Stimulated activated CD8-positive, alpha-beta memory T cell treated with anti-CD3 and anti-CD28 coated beads, Interleukin-7, amount 100 ng/mL, for 48 hours (primary cell): ENCODE measurements at regions not wholly inside any gene's neighbourhood (a gene's known extent, or its start where the extent isn't known, plus 50 kb on each side); places are given as distances from the start of the nearest gene placed in this dataset.
A peak's percentile ranks its signal among the peaks of the same experiment; 100 is the strongest.

Experiments used
- DNase-seq, 2 donors: peaks; one replicate each; pipeline ENCODE4 v3.0.0-alpha.2; 2020; ENCODE audit warnings: low read depth in 1 of 2; ENCODE audit errors: extremely low read depth in 1 of 2

DNA sequence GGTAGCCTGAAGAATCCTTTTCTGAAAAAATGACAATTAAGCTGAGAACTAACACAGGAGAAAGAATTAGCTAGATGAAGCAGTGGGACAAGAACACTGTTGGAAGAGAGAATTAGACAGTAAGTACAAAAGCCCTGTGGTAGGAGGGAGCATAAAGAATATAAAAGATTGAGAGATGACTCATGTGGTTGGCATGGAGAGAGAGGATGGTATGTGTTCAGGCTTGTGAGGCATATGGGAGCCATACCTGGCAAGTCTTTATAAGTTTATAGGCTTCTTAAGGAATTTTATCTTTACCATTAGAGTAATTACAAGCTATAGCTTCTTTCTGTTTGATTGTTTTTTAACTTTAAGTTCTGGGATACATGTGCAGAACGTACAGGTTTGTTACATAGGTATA, 325.0 kb downstream of the ARL6IP6 start:
- no peak for DNase-seq

DNA sequence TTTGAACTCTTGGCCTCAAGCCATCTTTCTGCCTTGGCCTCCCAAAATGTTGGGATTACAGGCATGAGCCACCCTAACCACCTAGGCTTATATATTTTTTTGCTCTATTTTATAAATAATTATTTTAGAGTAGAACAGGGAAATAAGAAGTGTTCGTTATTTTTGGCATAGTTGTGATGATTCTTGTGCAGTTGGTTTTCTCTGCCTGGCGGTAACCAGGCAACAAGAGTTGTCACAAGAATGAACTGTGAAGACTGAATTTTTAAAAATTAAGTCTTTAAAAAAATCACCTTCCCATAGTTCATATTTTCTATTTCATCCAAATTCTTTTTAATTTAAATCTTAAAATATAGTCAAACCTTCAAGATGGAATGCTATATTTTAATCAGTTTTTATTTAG, 310.2 kb downstream of the ARL6IP6 start:
- DNase-seq = no peak

DNA sequence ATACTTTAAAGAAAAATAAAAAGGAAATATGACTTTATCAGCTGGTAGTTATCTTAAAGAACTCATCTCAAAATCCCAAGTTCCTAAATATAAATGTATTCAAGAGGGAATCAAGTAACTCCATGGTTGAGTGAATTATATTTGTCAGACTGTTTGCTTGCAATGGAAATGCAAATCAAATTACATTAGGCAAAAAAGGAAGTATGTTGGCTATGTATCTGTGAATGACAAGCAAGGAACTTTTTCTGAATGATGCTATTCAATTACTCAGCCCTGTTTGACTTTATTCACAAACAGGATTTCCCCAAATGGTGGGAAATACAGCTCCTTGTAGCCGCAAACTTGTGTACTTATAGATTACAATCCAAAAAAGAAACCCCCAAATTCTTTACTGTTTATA, 309.1 kb downstream of the ARL6IP6 start:
- DNase-seq = no peak

DNA sequence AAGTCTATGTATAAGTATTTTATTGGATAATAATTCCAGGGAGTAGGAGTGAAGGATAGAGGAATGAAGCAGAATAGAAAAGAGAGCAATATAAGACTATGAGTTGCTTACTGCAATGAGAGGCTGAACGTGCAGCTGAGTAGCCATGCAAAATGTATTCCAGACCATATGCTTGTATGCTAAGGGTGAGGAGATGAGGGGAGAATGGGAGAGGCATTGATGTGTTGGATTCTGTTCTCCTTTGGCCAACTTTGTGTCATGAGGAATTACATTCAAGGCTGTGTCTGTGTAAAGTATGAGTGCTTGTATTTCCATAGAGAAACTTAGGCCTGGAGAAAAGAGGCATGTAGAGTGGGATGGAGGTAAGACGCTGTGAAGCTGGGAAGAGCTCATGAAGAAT, 301.8 kb downstream of the ARL6IP6 start:
- no peak for DNase-seq

- no peak for DNase-seq
These were observed 286.8 kb downstream of the ARL6IP6 start for GRCh38 chr2:153005071-153005730.

DNA sequence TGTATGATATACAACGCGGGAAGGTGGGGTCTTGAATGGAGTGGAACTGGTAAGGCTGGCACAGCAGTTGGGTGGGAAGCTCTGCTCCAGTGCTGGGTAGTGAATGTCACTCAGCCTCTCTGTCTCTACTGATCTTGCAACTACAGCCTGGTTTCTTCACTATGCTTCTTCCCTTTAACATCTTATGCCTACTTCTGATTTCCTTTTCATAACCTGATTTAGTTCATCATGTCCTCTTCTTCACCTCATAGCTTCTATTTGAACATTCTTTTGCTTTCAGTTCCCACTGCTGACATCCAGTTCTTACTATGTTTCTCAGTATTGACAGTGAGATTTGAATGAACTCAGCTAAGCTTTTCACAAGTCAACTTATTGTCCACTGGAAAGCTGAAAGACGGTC, 286.2 kb downstream of the ARL6IP6 start:
- DNase-seq = no peak

DNA sequence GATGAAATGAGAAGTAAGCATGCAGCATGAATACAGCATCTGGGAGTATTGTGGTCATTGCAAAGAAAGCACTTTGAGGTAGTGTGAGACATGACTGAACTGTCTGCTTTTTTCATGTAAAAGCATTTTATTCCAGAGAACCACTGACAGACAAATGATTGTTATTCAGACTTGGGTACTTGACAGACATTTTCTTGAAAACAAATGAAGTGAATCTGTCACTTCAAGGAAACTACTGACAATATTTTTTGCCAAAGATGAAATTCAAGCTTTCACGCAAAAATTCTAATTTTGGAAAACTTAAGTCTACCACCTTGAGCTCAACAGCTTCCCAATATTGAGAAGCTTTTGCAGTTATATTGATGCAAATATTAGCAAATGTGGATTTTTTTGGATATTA, 255.7 kb downstream of the ARL6IP6 start:
- DNase-seq = no peak

GRCh38 chr2:152971685-152972084, 253.3 kb downstream of the ARL6IP6 start:
- no peak for DNase-seq

GRCh38 chr2:152962446-152962845, 244.0 kb downstream of the ARL6IP6 start:
- DNase-seq = no peak

- no peak for DNase-seq
These were observed 242.9 kb downstream of the ARL6IP6 start for GRCh38 chr2:152961351-152961750.

- DNase-seq = no peak
These were observed 231.7 kb downstream of the ARL6IP6 start for GRCh38 chr2:152950126-152950525.

- DNase-seq = no peak
These were observed 225.7 kb downstream of the ARL6IP6 start for GRCh38 chr2:152944099-152944498.

DNA sequence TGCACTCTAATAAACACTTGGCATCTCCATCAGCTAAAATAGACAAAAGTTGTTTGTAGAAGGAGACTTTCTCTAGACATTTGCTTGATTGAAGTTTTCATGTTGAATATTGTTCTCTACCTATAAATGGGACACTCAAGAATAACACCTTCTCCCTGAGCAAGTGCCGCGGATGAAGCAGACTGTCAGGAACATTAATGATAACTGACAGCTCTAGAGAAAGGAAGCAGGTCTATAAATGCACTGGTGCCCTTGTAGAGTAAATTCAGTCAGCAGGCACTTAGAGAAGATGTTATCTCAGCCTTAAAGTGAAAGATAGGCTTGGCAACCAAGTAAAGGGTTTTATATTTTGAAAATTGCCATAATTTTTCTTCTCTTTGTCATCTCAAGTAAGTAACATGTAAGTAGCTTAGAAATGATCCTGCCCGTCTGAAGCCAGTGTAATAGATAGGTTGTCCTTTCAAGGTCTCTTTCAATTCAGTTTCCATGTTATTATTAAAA, 224.6 kb downstream of the ARL6IP6 start:
- DNase-seq = no peak

- no peak for DNase-seq
These were observed 212.1 kb downstream of the ARL6IP6 start for GRCh38 chr2:152930501-152930900.

- no peak for DNase-seq
These were observed 211.2 kb downstream of the ARL6IP6 start for GRCh38 chr2:152929628-152930027.

DNA sequence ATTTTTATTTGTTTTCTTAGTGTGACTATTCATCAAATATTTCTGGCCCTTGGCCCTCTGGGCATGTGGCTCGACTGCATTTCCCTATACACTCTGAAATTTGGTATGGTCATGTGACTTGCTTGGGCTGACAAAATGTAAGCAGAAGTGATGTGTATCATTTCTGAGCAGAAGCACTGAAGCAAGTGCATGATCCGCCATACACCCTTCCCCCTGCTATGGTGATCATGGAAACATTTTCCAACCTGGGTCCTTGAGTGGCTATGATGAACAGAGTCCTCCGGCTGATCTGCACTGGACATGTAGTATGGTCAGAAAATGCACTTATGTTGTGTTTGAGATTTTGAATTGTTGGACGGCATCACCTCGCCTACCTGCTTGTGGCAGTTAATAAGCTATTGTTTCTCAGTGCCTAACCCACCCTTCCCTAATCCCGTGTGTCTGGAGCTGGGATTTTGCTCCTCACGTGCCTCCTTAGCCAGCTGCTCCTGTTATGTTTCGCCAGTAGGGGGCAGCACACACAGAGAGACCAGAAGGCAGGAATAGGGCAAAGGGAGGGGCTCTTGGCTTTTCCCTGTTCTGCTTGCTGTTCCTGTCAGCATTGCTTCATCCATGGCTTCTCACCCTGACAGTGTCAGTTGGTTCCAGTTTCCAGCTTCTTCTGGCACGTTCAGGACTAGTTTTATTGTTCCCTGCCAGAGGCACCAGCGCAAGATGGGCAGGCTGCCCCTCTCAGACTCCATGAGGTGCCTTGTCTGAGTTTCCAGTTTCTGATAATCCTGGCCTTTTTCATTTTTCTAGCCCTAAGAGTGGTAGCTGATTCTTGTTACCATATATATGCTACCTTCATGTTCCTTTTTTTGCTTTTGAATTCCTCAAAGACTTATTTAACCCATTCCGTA, 207.4 kb downstream of the ARL6IP6 start:
- DNase-seq = peak in 1 of 2 donors; percentile 27

GRCh38 chr2:152924722-152925121, 206.3 kb downstream of the ARL6IP6 start:
- no peak for DNase-seq

DNA sequence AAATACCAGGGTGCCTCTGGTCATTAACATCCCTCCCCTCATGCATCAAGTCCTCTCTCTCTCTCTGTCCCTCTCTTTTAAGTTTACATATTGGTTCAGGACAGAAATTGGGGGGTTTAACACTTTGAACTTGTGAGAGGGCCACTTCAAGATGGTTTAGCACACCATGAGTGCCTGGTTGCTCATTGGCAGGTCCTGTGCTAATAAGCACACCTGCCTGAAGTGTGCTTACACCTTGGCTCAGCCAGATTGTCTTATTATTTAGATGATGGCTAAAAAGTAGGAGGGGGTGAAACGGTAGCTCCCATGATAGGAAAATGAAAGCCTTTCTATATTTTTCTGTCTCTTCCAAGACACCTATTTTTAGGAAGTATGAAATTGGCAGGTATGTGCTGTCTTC, 205.8 kb downstream of the ARL6IP6 start:
- no peak for DNase-seq

GRCh38 chr2:152920846-152921245, 202.4 kb downstream of the ARL6IP6 start:
- no peak for DNase-seq

- DNase-seq = no peak
These were observed 192.6 kb downstream of the ARL6IP6 start for GRCh38 chr2:152910970-152911369.

DNA sequence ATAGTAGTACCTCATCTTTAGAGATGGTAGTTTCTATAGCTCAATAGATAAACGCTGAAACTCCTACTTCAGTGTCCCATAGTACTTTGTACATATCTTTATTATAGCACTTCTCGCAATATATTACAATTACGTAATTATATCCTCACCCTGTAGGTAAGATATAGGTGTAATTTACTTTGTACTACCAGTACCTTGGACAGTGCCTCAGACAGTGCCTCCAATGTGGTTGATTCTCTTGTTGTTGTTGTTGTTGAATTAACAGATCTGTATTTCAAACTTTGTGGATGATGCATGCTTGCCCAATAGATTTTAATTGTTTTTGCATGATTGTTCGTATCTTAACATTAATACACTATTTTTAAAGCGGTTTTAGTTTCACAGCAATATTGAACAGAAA, 188.6 kb downstream of the ARL6IP6 start:
- DNase-seq = no peak

DNA sequence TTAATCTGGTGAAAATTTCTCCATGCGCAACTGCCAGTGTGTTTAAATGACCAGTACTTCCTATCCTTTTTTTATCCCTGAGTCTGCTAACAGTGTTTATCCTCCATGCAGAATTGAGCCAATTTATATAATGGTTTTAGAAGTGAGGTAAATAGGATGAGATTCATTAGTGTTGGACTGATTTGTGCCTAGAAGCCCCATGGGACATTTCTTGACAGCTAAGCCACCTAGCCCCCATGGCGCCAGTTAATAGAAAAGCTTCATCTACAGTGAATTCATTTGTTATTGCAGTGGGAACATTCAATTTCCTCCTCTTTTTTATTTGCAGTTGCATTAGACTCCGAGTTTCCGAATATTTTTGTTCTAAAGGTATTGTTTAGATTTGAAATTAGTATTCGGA, 175.6 kb downstream of the ARL6IP6 start:
- no peak for DNase-seq
